ENCODE measurements at regions not wholly inside any gene's neighbourhood (a gene's known extent, or its start where the extent isn't known, plus 50 kb on each side); places are given as distances from the start of the nearest gene placed in this dataset.
"Not testable (repeated sequence)": the region's sequence is repeated elsewhere in the genome, so short reads cannot be mapped to it uniquely, and the experiment has no call there.

DNA sequence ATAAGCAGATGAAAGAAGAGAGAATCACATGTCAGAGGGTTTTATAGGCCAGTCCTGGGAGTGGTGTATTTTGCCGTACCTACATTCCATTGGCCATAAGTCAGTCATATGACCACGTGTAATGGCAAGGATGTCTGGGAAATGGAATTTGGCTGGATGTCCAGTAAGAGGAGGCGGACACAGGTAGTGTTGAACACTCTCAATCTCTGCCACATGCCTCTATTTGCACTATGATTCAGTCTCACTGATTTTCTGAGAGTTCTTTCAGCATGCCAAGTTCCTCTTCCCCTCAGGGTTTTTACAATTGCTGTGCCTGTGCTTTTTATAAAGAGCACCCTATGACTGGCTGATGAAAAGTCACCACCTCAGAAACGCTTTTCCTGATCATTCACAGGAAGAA, 164.2 kb upstream of the GPR101 start:
- no peak for FAIRE-seq
- DNase-seq (ENCODE audit: low spot score), result no peak

- no peak for FAIRE-seq
- peak; percentile 34 for DNase-seq (ENCODE audit: low spot score)
Measured at GRCh38 chrX:137195991-137196390, 162.2 kb upstream of the GPR101 start.

DNA sequence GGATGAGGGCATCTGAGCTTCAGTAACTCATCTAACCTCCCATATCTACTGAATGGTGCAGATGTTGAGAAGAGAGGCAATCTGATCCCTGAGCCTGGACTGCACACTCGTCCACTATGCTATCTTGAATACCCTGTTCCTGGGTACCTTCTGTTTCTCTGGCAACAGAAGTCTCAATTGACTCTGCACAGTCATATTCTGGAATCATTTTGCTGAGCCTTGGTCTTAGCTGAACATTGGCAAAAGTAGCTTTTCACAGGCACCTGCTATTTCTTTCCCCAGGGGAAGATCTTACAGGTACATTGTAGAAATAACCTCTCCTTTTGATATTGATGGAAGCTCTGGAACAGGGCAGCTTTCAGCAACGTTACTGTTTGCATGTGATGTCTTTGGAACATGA, 161.5 kb upstream of the GPR101 start:
- FAIRE-seq (no peak), DNase-seq (ENCODE audit: low spot score) (no peak)

- DNase-seq (ENCODE audit: low spot score) (peak; percentile 2), FAIRE-seq (no peak)
Measured at GRCh38 chrX:137194164-137194563, 160.4 kb upstream of the GPR101 start.

- no peak for FAIRE-seq
Measured at GRCh38 chrX:137187540-137187939, 153.7 kb upstream of the GPR101 start.

DNA sequence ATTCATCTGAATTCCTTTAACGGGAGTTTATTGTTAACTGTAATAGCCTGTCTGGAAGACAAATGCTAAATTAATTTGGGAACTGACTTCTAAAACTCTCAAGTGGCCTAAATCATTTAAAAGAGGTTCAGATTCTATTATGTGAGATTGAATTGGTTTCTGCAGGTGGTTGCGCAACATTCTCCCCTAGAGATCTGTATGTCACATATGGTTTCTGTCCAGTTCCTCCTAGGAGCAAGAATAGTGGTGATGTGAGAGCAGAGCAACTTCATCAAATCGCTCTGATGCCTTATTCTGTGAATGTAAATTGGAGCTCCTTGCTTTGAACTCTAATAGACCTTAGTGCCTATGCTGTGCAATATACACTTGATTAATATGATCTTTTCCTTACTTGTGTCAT, 144.6 kb upstream of the GPR101 start:
- DNase-seq (ENCODE audit: low spot score), result no peak
- no peak for FAIRE-seq

More at GRCh38 chrX:137187540-137187939, 153.7 kb upstream of the GPR101 start:
- DNase-seq (ENCODE audit: low spot score), result no peak

- FAIRE-seq (no peak), DNase-seq (ENCODE audit: low spot score) (no peak)
Measured at GRCh38 chrX:137172317-137172948, 138.6 kb upstream of the GPR101 start.

- DNase-seq (ENCODE audit: low spot score), result no peak
- no peak for FAIRE-seq
Measured at GRCh38 chrX:137171626-137172025, 137.8 kb upstream of the GPR101 start.

DNA sequence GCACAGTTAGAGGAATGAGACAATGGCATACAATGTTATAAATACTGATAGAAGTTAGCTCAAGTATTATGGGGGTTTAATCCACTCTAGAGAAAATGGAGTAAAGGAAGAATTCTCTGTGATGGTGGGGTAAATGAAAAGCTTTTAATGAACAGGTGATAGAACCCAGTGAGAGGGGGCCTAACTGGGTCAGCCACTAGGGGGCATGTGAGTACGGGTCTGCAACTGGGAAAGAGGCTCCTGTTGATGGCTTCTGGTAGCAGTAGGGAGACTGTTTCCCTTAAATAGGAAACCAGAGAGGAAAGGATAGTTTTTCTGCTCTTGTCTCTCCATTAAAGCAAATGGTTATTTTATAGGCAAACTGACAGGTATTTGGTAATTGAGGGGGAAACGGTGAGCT, 132.8 kb upstream of the GPR101 start:
- FAIRE-seq (no peak), DNase-seq (ENCODE audit: low spot score) (no peak)

GRCh38 chrX:137164329-137164728, 130.5 kb upstream of the GPR101 start:
- DNase-seq (ENCODE audit: low spot score), result no peak
- no peak for FAIRE-seq

DNA sequence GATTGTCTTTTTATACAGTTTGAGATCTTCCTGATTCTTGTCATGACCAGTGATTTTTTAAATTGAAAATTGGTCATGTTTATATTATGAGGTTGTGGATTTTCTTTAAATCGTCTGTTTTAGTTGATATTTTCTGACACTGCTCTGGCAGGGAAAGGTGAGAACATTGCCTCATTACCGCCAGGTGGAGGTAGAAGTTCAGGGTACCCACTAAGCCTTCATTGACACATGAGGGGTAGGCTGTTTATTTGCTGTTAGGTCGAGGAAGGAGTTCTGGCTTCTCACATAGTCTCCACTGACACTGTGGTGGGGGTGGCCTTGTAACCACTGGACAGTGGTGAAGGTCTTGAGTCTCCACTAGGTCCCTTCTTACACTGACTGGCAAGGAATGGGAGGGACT, 117.6 kb upstream of the GPR101 start:
- FAIRE-seq (no peak), DNase-seq (ENCODE audit: low spot score) (no peak)

- FAIRE-seq (no peak), DNase-seq (ENCODE audit: low spot score) (no peak)
Measured at GRCh38 chrX:137143864-137144263, 110.1 kb upstream of the GPR101 start.

DNA sequence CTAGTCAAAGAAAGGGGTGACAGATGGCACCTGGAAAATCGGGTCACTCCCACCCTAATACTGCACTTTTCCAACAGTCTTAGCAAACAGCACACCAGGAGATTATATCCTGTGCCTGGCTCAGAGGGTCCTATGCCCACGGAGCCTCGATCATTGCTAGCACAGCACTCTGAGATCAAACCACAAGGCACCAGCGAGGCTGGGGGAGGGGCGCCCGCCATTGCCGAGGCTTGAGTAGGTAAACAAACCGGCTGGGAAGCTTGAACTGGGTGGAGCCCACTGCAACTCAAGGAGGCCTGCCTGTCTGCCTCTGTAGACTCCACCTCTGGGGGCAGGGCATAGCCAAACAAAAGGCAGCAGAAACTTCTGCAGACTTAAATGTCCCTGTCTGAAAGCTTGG, 88.9 kb upstream of the GPR101 start:
- DNase-seq (ENCODE audit: low spot score); FAIRE-seq: not testable (repeated sequence)

- DNase-seq (ENCODE audit: low spot score) (no peak), FAIRE-seq (no peak)
Measured at GRCh38 chrX:137119049-137119448, 85.3 kb upstream of the GPR101 start.

- FAIRE-seq (no peak), DNase-seq (ENCODE audit: low spot score) (no peak)
Measured at GRCh38 chrX:137118536-137118935, 84.7 kb upstream of the GPR101 start.

DNA sequence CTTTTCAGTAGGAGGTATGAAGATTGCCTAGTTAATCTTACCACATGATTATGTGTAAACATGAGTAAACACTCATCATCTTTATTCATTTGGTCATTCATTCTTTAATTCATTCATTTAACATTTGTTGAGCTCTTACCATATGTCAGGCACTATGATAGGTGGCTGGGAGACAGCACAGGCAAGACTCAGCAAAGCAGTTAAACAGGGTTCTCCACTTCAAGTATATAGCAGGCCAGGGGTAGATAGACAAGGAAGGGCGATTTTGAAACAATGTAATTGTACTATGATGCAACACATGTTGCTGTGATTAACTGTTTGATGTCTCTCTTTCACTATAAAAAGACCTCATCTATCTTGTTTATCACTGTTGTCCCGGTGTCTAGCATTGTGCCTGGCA, 84.3 kb upstream of the GPR101 start:
- FAIRE-seq, result no peak
- no peak for DNase-seq (ENCODE audit: low spot score)

DNA sequence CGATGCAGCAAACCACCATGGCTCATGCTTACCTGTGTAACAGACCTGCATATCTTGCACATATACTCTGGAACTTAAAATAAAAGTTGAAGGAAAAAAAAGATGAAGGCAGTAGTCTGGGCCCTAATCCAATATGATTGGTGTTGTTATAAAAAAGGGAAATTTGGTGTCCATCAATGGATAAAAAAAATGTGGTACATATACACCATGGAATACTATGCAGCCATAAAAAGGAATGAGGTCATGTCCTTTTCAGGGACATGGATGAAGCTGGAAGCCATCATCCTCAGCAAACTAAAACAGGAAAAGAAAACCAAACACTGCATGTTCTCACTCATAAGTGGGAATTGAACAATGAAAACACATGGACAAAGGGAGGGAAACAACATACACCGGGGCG, 74.1 kb upstream of the GPR101 start:
- not testable (repeated sequence) for FAIRE-seq; DNase-seq (ENCODE audit: low spot score)

- DNase-seq (ENCODE audit: low spot score), result no peak
- FAIRE-seq, result no peak
Measured at GRCh38 chrX:137101273-137101990, 67.6 kb upstream of the GPR101 start.

Data from urothelium cell line (cell line).